KMS-11 (cell line): ENCODE measurements at regions not wholly inside any gene's neighbourhood (a gene's known extent, or its start where the extent isn't known, plus 50 kb on each side); places are given as distances from the start of the nearest gene placed in this dataset.

Experiments
- H2AFZ ChIP-seq: fragments of 200-600 bp; sonication (generic); 2 replicates; pipeline ENCODE4 v1.6.1; 2016; ENCODE audit warnings: antibody characterized with exemption, mixed run types, low read depth
- H3K27ac ChIP-seq: fragments of 200-600 bp; sonication (generic); 2 replicates; pipeline ENCODE4 v1.6.1; 2016; ENCODE audit warnings: mild to moderate bottlenecking, mixed run types
- H3K27me3 ChIP-seq: fragments of 200-600 bp; sonication (generic); 2 replicates; pipeline ENCODE4 v1.6.1; 2017; ENCODE audit warnings: mild to moderate bottlenecking, low read depth, mixed run types, moderate library complexity; ENCODE audit not compliant: insufficient read depth
- H3K36me3 ChIP-seq: fragments of 200-600 bp; sonication (generic); 2 replicates; pipeline ENCODE4 v1.6.1; 2017; ENCODE audit warnings: mild to moderate bottlenecking, mixed run types; ENCODE audit not compliant: insufficient read depth
- H3K4me1 ChIP-seq: fragments of 200-600 bp; sonication (generic); 2 replicates; pipeline ENCODE4 v1.6.1; 2016; ENCODE audit warnings: mild to moderate bottlenecking, low read depth, mixed run types; ENCODE audit not compliant: poor library complexity, severe bottlenecking
- H3K4me2 ChIP-seq: fragments of 200-600 bp; sonication (generic); 2 replicates; pipeline ENCODE4 v1.7.0; 2016; ENCODE audit warnings: mild to moderate bottlenecking, mixed run types
- H3K4me3 ChIP-seq: fragments of 200-600 bp; sonication (generic); IDR thresholded peaks from 2 replicates; pipeline ENCODE4 v1.6.1; 2017; ENCODE audit warnings: low read depth, low read length, mixed read lengths; ENCODE audit not compliant: insufficient read depth
- H3K79me2 ChIP-seq: fragments of 200-600 bp; sonication (generic); 2 replicates; pipeline ENCODE4 v1.6.1; 2016; ENCODE audit warnings: low read depth, mixed run types; ENCODE audit not compliant: insufficient read depth
- H3K9ac ChIP-seq: fragments of 200-600 bp; sonication (generic); 2 replicates; pipeline ENCODE4 v1.6.1; 2016; ENCODE audit warnings: mild to moderate bottlenecking, mixed run types
- H4K20me1 ChIP-seq: fragments of 200-600 bp; sonication (generic); 2 replicates; pipeline ENCODE4 v1.6.1; 2016; ENCODE audit warnings: mild to moderate bottlenecking, mixed run types; ENCODE audit not compliant: insufficient read depth
- TF ChIP-seq, protein P1 (sequence below): fragments of 200-600 bp; sonication (generic); conservative IDR thresholded peaks from 2 replicates; pipeline ENCODE4 v1.6.1; 2017; ENCODE audit warnings: low read depth, mild to moderate bottlenecking, antibody characterized with exemption, low read length, moderate library complexity, mixed read lengths

GRCh38 chr7:84941936-84942335, 244.9 kb downstream of the SEMA3D start:
- Histone ChIP-seq H3K36me3 (no peaks in the 10 kb centered on the region), H3K9ac (no peak overlapping the region), H3K27ac (no peak overlapping the region), H4K20me1 (no peaks in the 10 kb centered on the region), H2AFZ (no peak overlapping the region), H3K4me2 (no peak overlapping the region), H3K4me1 (no peaks in the 10 kb centered on the region), H3K4me3 (no peak overlapping the region), H3K27me3 (no peaks in the 10 kb centered on the region), H3K79me2 (no peaks in the 10 kb centered on the region)
- TF ChIP-seq, protein P1, sequence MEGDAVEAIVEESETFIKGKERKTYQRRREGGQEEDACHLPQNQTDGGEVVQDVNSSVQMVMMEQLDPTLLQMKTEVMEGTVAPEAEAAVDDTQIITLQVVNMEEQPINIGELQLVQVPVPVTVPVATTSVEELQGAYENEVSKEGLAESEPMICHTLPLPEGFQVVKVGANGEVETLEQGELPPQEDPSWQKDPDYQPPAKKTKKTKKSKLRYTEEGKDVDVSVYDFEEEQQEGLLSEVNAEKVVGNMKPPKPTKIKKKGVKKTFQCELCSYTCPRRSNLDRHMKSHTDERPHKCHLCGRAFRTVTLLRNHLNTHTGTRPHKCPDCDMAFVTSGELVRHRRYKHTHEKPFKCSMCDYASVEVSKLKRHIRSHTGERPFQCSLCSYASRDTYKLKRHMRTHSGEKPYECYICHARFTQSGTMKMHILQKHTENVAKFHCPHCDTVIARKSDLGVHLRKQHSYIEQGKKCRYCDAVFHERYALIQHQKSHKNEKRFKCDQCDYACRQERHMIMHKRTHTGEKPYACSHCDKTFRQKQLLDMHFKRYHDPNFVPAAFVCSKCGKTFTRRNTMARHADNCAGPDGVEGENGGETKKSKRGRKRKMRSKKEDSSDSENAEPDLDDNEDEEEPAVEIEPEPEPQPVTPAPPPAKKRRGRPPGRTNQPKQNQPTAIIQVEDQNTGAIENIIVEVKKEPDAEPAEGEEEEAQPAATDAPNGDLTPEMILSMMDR = no peak

- no peak overlapping the region for H3K4me3 ChIP-seq
- TF ChIP-seq, protein P1 = no peak
- no peaks in the 10 kb centered on the region for H3K4me1 ChIP-seq
- no peaks in the 10 kb centered on the region for H4K20me1 ChIP-seq
- no peaks in the 10 kb centered on the region for H3K27me3 ChIP-seq
- H3K79me2 ChIP-seq = no peaks in the 10 kb centered on the region
- no peaks in the 10 kb centered on the region for H3K36me3 ChIP-seq
- H3K4me2 ChIP-seq = no peak overlapping the region
- no peak overlapping the region for H2AFZ ChIP-seq
- no peak overlapping the region for H3K27ac ChIP-seq
- H3K9ac ChIP-seq = no peak overlapping the region
These were observed 245.6 kb downstream of the SEMA3D start for GRCh38 chr7:84941291-84941690.

DNA sequence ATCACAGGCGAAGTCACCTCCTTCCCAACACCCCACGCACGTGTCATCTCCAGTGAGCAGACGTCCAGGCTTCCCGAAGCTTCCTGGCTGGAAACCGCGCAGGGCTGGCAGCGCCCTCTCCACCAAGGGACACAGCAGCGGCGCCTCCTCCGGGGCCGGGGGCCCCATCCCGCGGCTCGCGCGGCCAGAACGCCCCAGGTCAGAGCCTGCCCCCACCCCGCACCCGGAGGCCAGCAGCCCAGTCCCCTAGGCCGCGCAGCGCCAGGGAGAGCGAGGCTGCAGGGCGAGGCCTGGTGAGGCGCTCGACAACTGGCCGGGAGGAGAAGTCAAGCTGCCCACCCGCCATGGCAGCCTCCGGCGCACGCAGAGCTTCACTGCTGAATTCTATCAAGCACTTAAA, 247.0 kb downstream of the SEMA3D start:
- Histone ChIP-seq H3K9ac (no peak overlapping the region), H3K4me2 (no peak overlapping the region), H3K79me2 (no peaks in the 10 kb centered on the region), H3K4me1 (no peaks in the 10 kb centered on the region), H4K20me1 (no peaks in the 10 kb centered on the region), H3K36me3 (no peaks in the 10 kb centered on the region), H2AFZ (no peak overlapping the region), H3K4me3 (no peak overlapping the region), H3K27me3 (no peaks in the 10 kb centered on the region), H3K27ac (no peak overlapping the region)
- TF ChIP-seq, protein P1 = no peak

DNA sequence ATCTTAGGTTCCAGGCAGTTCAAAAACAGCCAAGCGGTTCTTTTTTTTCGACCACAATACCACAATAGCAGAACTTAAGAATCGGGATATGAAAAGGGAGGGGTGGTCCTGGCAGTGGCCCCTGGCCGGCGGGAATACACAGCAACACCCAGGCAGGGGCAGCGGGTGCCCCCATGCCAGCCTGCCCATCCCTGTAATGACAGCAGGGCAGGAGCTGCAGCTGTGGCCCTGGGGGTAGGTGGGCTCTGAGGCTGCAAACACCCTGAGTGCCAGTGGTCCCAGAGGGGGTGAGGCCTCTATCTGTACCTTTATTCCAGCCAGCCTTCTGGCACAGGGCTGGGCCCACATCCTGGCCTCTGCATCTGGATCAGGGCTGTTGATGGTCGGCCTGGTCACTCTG, 247.4 kb downstream of the SEMA3D start:
- H3K9ac ChIP-seq = no peak overlapping the region
- H3K4me2 ChIP-seq = no peak overlapping the region
- H3K27ac ChIP-seq = no peak overlapping the region
- H3K4me3 ChIP-seq = no peak overlapping the region
- no peaks in the 10 kb centered on the region for H4K20me1 ChIP-seq
- H3K4me1 ChIP-seq = no peaks in the 10 kb centered on the region
- H3K79me2 ChIP-seq = no peaks in the 10 kb centered on the region
- no peaks in the 10 kb centered on the region for H3K36me3 ChIP-seq
- TF ChIP-seq, protein P1 = no peak
- no peak overlapping the region for H2AFZ ChIP-seq
- H3K27me3 ChIP-seq = no peaks in the 10 kb centered on the region
